SK-N-SH (cell line): ENCODE measurements at regions not wholly inside any gene's neighbourhood (a gene's known extent, or its start where the extent isn't known, plus 50 kb on each side); places are given as distances from the start of the nearest gene placed in this dataset.

Source experiments
- CTCF ChIA-PET: fragments of 300-600, 350-600 bp; formaldehyde crosslinking; extraction: SDS; loops from one replicate; lab custom pipeline; 2021; lab: Yijun Ruan, JAX
- POLR2A ChIA-PET: fragments of 350-600 bp; sonication (Branson Sonifier 250); formaldehyde crosslinking; extraction: SDS; loops from one replicate; lab custom pipeline; 2020; ENCODE audit warnings: antibody characterized with exemption, inconsistent platforms; lab: Yijun Ruan, JAX
- DNase-seq: peaks from one replicate; pipeline ENCODE4 v3.0.0; 2012
- H2AFZ ChIP-seq: fragments of 200-600 bp; sonication (generic); 2 replicates; pipeline ENCODE4 v1.8.1; 2016; ENCODE audit warnings: antibody characterized with exemption, mild to moderate bottlenecking, low read depth
- H3F3A ChIP-seq: fragments of 200-600 bp; sonication (generic); replicated peaks from 2 replicates; pipeline ENCODE3; 2016; ENCODE audit warnings: antibody characterized with exemption, mild to moderate bottlenecking; ENCODE audit not compliant: insufficient read depth
- H3K27ac ChIP-seq, 2 experiments: fragments of 200-500 bp in 1 of 2; fragments of 200-600 bp in 1 of 2; sonication (Bioruptor generic) in 1 of 2; sonication (generic), shearing (Covaris generic) in 1 of 2; 2 replicates each; pipeline versions ENCODE4 v1.5.1 to v1.6.1; 2014 to 2016; ENCODE audit warnings: low read depth in 2 of 2, inconsistent platforms in 1 of 2, low read length in 1 of 2, mild to moderate bottlenecking in 1 of 2, mixed read lengths in 1 of 2
- H3K27me3 ChIP-seq: fragments of 200-600 bp; sonication (generic), shearing (Covaris generic); 2 replicates; pipeline ENCODE4 v1.6.1; 2016; ENCODE audit warnings: mixed run types; ENCODE audit not compliant: insufficient read depth
- H3K36me3 ChIP-seq, 2 experiments: fragments of 200-500 bp in 1 of 2; fragments of 200-600 bp in 1 of 2; sonication (Bioruptor generic) in 1 of 2; sonication (generic) in 1 of 2; replicated peaks in 1 of 2; 2 replicates each; pipeline versions ENCODE3 to v1.5.1; 2014 to 2016; ENCODE audit warnings: low read length in 1 of 2, mild to moderate bottlenecking in 1 of 2; ENCODE audit not compliant: insufficient read depth in 2 of 2, control insufficient read depth in 1 of 2
- H3K4me1 ChIP-seq, 2 experiments: fragments of 200-500 bp in 1 of 2; fragments of 200-600 bp in 1 of 2; sonication (Bioruptor generic) in 1 of 2; sonication (generic), shearing (Covaris generic) in 1 of 2; 2 replicates each; pipeline versions ENCODE4 v1.5.1 to v1.6.1; 2014 to 2016; ENCODE audit warnings: low read depth in 1 of 2, low read length in 1 of 2, mixed run types in 1 of 2; ENCODE audit not compliant: insufficient read depth in 2 of 2, control insufficient read depth in 1 of 2
- H3K4me2 ChIP-seq: fragments of 200-600 bp; sonication (generic), shearing (Covaris generic); 2 replicates; pipeline ENCODE4 v1.6.1; 2017; ENCODE audit warnings: mixed run types
- H3K4me3 ChIP-seq, 2 experiments: fragments of 200-500 bp in 1 of 2; fragments of 200-600 bp in 1 of 2; sonication (Bioruptor generic) in 1 of 2; sonication (generic), shearing (Covaris generic) in 1 of 2; 2 replicates each; pipeline versions ENCODE4 v1.5.1 to v1.8.1; 2014 to 2016; ENCODE audit warnings: low read depth in 2 of 2, inconsistent platforms in 1 of 2, low read length in 1 of 2, mild to moderate bottlenecking in 1 of 2, mixed read lengths in 1 of 2, moderate library complexity in 1 of 2
- H3K79me2 ChIP-seq: fragments of 200-600 bp; sonication (generic); 2 replicates; pipeline ENCODE4 v1.8.1; 2017; ENCODE audit warnings: mild to moderate bottlenecking; ENCODE audit not compliant: insufficient read depth
- H3K9ac ChIP-seq: fragments of 200-600 bp; sonication (generic); 2 replicates; pipeline ENCODE4 v1.6.1; 2017; ENCODE audit warnings: mixed run types
- H3K9me2 ChIP-seq: fragments of 200-600 bp; sonication (generic); 2 replicates; pipeline ENCODE4 v1.6.1; 2017; ENCODE audit warnings: mixed run types
- H3K9me3 ChIP-seq: fragments of 200-600 bp; sonication (generic); 2 replicates; pipeline ENCODE4 v1.6.1; 2017; ENCODE audit warnings: mixed run types, mild to moderate bottlenecking, moderate library complexity
- H4K20me1 ChIP-seq: fragments of 200-600 bp; sonication (generic); 2 replicates; pipeline ENCODE4 v1.6.1; 2017; ENCODE audit warnings: mild to moderate bottlenecking, mixed run types; ENCODE audit not compliant: insufficient read depth
- ELF1 ChIP-seq: IDR thresholded peaks from 2 replicates; pipeline ENCODE4 v1.4.0; 2012
- FOSL2 ChIP-seq: IDR thresholded peaks from 2 replicates; pipeline ENCODE4 v1.4.0; 2012; ENCODE audit warnings: low read depth, mild to moderate bottlenecking, moderate library complexity, borderline replicate concordance
- FOXJ3 ChIP-seq: sonication (generic); formaldehyde crosslinking; IDR thresholded peaks from 2 replicates; pipeline ENCODE4 v1.5.1; 2020; ENCODE audit warnings: mild to moderate bottlenecking, missing genetic modification reagents
- FOXM1 ChIP-seq: IDR thresholded peaks from 2 replicates; pipeline ENCODE4 v1.4.0; 2012; ENCODE audit warnings: low read depth, mild to moderate bottlenecking
- GABPA ChIP-seq: IDR thresholded peaks from 2 replicates; pipeline ENCODE4 v1.4.0; 2012; ENCODE audit warnings: low read depth, mild to moderate bottlenecking
- GATA2 ChIP-seq: sonication (generic); formaldehyde crosslinking; IDR thresholded peaks from 2 replicates; pipeline ENCODE4 v1.5.0; 2020; ENCODE audit warnings: mild to moderate bottlenecking, missing genetic modification reagents
- MXI1 ChIP-seq: IDR thresholded peaks from 2 replicates; pipeline ENCODE4 v1.6.1; 2012; ENCODE audit warnings: mild to moderate bottlenecking, low read depth, low read length, improper control_type of control experiment
- NFIC ChIP-seq: IDR thresholded peaks from 2 replicates; pipeline ENCODE4 v1.4.0; 2012; ENCODE audit warnings: borderline replicate concordance
- NRF1 ChIP-seq: IDR thresholded peaks from 2 replicates; pipeline ENCODE4 v1.6.1; 2012; ENCODE audit warnings: low read depth, mild to moderate bottlenecking, low read length
- RAD21 ChIP-seq: IDR thresholded peaks from 2 replicates; pipeline ENCODE4 v1.6.1; 2012; ENCODE audit warnings: mild to moderate bottlenecking, low read length
- RCOR1 ChIP-seq: fragments of 150-350 bp; IDR thresholded peaks from 2 replicates; pipeline ENCODE4 v1.6.1; 2017; ENCODE audit warnings: antibody characterized with exemption, low read length
- RXRA ChIP-seq: IDR thresholded peaks from 2 replicates; pipeline ENCODE4 v1.4.0; 2012; ENCODE audit warnings: low read depth, mild to moderate bottlenecking, borderline replicate concordance
- TAF1 ChIP-seq: IDR thresholded peaks from 2 replicates; pipeline ENCODE4 v1.6.1; 2012; ENCODE audit warnings: low read depth, mild to moderate bottlenecking, low read length, moderate library complexity, borderline replicate concordance
- TEAD4 ChIP-seq: IDR thresholded peaks from 2 replicates; pipeline ENCODE4 v1.4.0; 2012; ENCODE audit warnings: mild to moderate bottlenecking, borderline replicate concordance; ENCODE audit not compliant: insufficient read depth
- YY1 ChIP-seq: IDR thresholded peaks from 2 replicates; pipeline ENCODE4 v1.4.0; 2012; ENCODE audit warnings: low read depth, mild to moderate bottlenecking
- WGBS: methylation state at CpG from one replicate; pipeline ENCODE4 v1.1.6; 2017; ENCODE audit warnings: low lambda C conversion rate; 5-methylcytosine and 5-hydroxymethylcytosine counted together
- TF ChIP-seq, protein P1 (sequence below): IDR thresholded peaks from 2 replicates; pipeline ENCODE4; 2012
- TF ChIP-seq, protein P2 (sequence below): fragments of 150-350 bp; IDR thresholded peaks from 2 replicates; pipeline ENCODE4 v1.6.1; 2016; ENCODE audit warnings: mild to moderate bottlenecking, low read depth, low read length

DNA sequence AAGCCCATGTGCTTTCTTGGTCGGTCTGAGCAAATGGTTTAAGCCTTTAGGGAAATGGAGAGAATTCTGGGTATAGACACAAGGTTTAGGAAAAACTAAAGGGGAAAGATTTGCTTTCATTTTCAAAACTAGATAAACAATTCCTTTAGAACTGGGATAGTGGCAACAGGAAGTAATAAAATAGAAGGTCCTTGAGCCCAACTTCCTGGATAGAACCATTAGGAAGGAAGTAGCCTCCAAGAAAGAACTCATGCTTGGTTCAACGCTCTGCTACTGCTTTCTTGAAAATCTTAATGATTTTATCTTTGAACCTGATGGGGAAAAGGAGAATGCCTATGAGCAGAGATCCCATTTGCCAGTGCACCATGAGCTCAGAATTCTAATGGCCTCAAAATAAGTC lies 147.0 kb upstream of the THRB start:
- H3K9ac ChIP-seq = no peak overlapping the region
- POLR2A ChIA-PET = no interaction called here
- H3K27ac ChIP-seq = no peak overlapping the region
- no peak overlapping the region for H3K4me2 ChIP-seq
- TF ChIP-seq MXI1 (no peak), NFIC (no peak), FOSL2 (no peak), FOXJ3 (CRISPR knock-in tag) (no peak), RCOR1 (no peak), FOXM1 (no peak), ELF1 (no peak), RXRA (no peak), RAD21 (no peak), GABPA (no peak), TEAD4 (no peak), NRF1 (no peak), TAF1 (no peak)
- TF ChIP-seq, protein P1, sequence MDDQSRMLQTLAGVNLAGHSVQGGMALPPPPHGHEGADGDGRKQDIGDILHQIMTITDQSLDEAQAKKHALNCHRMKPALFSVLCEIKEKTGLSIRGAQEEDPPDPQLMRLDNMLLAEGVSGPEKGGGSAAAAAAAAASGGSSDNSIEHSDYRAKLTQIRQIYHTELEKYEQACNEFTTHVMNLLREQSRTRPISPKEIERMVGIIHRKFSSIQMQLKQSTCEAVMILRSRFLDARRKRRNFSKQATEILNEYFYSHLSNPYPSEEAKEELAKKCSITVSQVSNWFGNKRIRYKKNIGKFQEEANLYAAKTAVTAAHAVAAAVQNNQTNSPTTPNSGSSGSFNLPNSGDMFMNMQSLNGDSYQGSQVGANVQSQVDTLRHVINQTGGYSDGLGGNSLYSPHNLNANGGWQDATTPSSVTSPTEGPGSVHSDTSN = no peak
- TF ChIP-seq, protein P2, sequence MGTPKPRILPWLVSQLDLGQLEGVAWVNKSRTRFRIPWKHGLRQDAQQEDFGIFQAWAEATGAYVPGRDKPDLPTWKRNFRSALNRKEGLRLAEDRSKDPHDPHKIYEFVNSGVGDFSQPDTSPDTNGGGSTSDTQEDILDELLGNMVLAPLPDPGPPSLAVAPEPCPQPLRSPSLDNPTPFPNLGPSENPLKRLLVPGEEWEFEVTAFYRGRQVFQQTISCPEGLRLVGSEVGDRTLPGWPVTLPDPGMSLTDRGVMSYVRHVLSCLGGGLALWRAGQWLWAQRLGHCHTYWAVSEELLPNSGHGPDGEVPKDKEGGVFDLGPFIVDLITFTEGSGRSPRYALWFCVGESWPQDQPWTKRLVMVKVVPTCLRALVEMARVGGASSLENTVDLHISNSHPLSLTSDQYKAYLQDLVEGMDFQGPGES = no peak
- TF ChIP-seq, all 33 proteins: peak for 0
- no peak overlapping the region for H2AFZ ChIP-seq
- no peaks in the 10 kb centered on the region for H3K9me3 ChIP-seq
- 59% methylated on average over 2 of the region's 2 CpGs for WGBS
- DNase-seq = no peak
- no peaks in the 10 kb centered on the region for H3K79me2 ChIP-seq
- no peaks in the 10 kb centered on the region for H3K36me3 ChIP-seq
- H3K27me3 ChIP-seq = no peaks in the 10 kb centered on the region
- H3K4me1 ChIP-seq = no peaks in the 10 kb centered on the region
- H3F3A ChIP-seq = no peaks in the 10 kb centered on the region
- CTCF ChIA-PET = interaction anchor here (0.6 to 4.3 kb wide), 6 partner anchors 12 to 643 kb away, joined by 3 to 15 read pairs (median 5); no protein-coding TSS in a partner anchor
- no peaks in the 10 kb centered on the region for H3K9me2 ChIP-seq
- no peak overlapping the region for H3K4me3 ChIP-seq
- no peaks in the 10 kb centered on the region for H4K20me1 ChIP-seq

DNA sequence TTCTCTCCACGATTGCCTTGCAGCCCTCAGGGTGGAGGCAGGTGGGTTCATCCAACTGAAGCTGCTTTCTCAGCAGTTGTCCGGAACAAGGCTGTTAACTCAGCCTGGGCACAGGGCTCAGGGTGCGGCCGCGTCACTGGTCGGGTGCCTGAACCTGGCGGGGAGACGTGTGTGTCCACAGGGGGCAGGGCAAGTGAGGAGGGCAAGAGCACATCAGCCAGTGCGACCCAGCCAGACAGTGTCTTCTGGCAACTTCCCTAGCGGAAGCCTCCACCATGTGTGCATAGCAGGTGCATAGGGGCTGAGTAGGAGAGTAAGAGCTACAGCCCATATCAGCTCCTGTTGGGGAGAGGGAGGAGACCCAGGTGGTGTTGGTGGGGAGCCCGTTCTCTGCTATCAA lies 150.4 kb upstream of the THRB start:
- CTCF ChIA-PET = interaction anchor here (4.3 kb wide), 1 partner anchor 646 kb away, joined by 15 read pairs; no protein-coding TSS in a partner anchor
- POLR2A ChIA-PET = no interaction called here
- no peak overlapping the region for H3K9ac ChIP-seq

More for the DNA sequence above, 150.4 kb upstream of the THRB start:
- no peak overlapping the region for H2AFZ ChIP-seq
- H3K4me1 ChIP-seq = no peaks in the 10 kb centered on the region
- TF ChIP-seq NRF1 (no peak), GATA2 (CRISPR knock-in tag) (no peak), YY1 (no peak)
- TF ChIP-seq, all 33 proteins: peak for 0
- H3K27ac ChIP-seq = no peak overlapping the region
- DNase-seq = no peak
- H3K36me3 ChIP-seq = no peaks in the 10 kb centered on the region
- no peaks in the 10 kb centered on the region for H3K9me3 ChIP-seq
- no peaks in the 10 kb centered on the region for H3K9me2 ChIP-seq
- 65% methylated on average over 5 of the region's 11 CpGs for WGBS
- no peaks in the 10 kb centered on the region for H4K20me1 ChIP-seq
- no peaks in the 10 kb centered on the region for H3K27me3 ChIP-seq
- no peaks in the 10 kb centered on the region for H3K79me2 ChIP-seq
- no peaks in the 10 kb centered on the region for H3F3A ChIP-seq
- no peak overlapping the region for H3K4me3 ChIP-seq
- no peak overlapping the region for H3K4me2 ChIP-seq
